Vagina (tissue), 2 donors: ENCODE measurements at regions not wholly inside any gene's neighbourhood (a gene's known extent, or its start where the extent isn't known, plus 50 kb on each side); places are given as distances from the start of the nearest gene placed in this dataset.

Experiments used
- CTCF ChIP-seq, 3 experiments: fragments of 450-650 bp in 2 of 3; fragments of 200-600 bp in 1 of 3; sonication (generic) in 1 of 3; IDR thresholded peaks; one replicate each; pipeline ENCODE4 v1.5.1; 2017 to 2019; ENCODE audit warnings: antibody characterized with exemption in 3 of 3, mild to moderate bottlenecking in 2 of 3, moderate library complexity in 2 of 3
- POLR2AphosphoS5 ChIP-seq, 2 donors: sonication (generic); formaldehyde crosslinking; IDR thresholded peaks; one replicate each; pipeline ENCODE4 v1.9.0; 2017; ENCODE audit warnings: antibody characterized with exemption in 2 of 2, mild to moderate bottlenecking in 2 of 2, low read depth in 1 of 2; ENCODE audit not compliant: insufficient read depth in 1 of 2

GRCh38 chr20:57783956-57784837, 74.4 kb upstream of the PMEPA1 start:
- TF ChIP-seq CTCF (IDR thresholded peaks at IDR 0.05) (no peak), POLR2AphosphoS5 (IDR thresholded peaks at IDR 0.05; ENCODE audit: insufficient read depth in 1 of 2, low read depth in 1 of 2) (no peak)
